ENCODE measurements at regions not wholly inside any gene's neighbourhood (a gene's known extent, or its start where the extent isn't known, plus 50 kb on each side); places are given as distances from the start of the nearest gene placed in this dataset.

GRCh38 chr18:25535495-25535894, 183.5 kb upstream of the ZNF521 start:
- TF ChIP-seq GATA2 (IDR thresholded peaks at IDR 0.05; ENCODE audit: low read depth, low read length) (no peak), GATA3 (IDR thresholded peaks at IDR 0.05; ENCODE audit: low read depth, low read length) (no peak)

Data from SH-SY5Y (cell line).